ENCODE measurements at regions not wholly inside any gene's neighbourhood (a gene's known extent, or its start where the extent isn't known, plus 50 kb on each side); places are given as distances from the start of the nearest gene placed in this dataset.

DNA sequence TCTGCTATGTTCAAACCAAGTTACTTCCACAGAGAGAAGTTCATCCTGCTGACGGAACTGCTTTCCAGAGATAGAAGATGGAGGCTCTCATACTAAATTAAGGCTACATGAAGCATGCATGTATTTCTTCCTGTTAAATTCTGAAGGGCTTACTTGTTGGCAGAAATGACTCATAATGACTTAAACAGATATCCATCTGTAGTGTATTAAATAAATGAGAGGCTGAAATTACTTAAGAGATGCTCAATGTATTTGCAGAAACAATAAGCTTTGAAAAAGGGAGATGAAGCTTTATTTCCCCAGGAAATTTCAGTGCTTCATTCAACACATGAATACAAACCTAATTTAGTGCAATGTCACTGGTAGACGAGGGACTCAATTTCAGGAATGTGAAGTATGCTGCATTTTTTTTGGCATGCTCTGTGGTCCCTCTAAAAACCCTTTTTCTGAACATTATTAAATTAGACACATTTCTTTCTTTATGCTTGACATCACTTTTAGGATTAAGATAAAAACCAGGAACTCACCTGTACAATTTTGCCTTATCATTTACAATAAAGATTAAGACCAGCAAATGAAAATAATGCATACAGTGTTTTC is 759.1 kb upstream of the POU3F4 start:
- Histone ChIP-seq H3K27me3 (ENCODE audit: control insufficient read depth in 2 of 2, insufficient read depth in 2 of 2, low read length in 2 of 2) (no peaks in the 10 kb centered on the region), H3K36me3 (ENCODE audit: control insufficient read depth, insufficient read depth, low read length) (no peaks in the 10 kb centered on the region), H3K9me3 (replicated peaks; ENCODE audit: control insufficient read depth, insufficient read depth, low read depth, low read length) (no peaks in the 10 kb centered on the region), H3K4me3 (no peak overlapping the region), H3K9ac (ENCODE audit: insufficient read depth in 1 of 2, low read depth in 2 of 2, low read length in 2 of 2) (no peak overlapping the region), H3K27ac (ENCODE audit: extremely low read depth, low read depth, low read length) (no peak overlapping the region), H3K79me2 (ENCODE audit: control insufficient read depth, insufficient read depth, low read length) (no peaks in the 10 kb centered on the region), H3K9me1 (ENCODE audit: control insufficient read depth, insufficient read depth, low read length) (no peaks in the 10 kb centered on the region), H2AFZ (ENCODE audit: low read depth, low read length) (no peak overlapping the region), H3K4me1 (replicated peaks in 1 of 2; ENCODE audit: control insufficient read depth in 2 of 2, insufficient read depth in 2 of 2, low read length in 2 of 2) (no peaks in the 10 kb centered on the region), H3K4me2 (ENCODE audit: insufficient read depth, low read length) (no peak overlapping the region), H4K20me1 (replicated peaks; ENCODE audit: control insufficient read depth, insufficient read depth, low read length) (no peaks in the 10 kb centered on the region)
- no peak for TF ChIP-seq EHMT2 (IDR thresholded peaks at IDR 0.05)
- TF ChIP-seq, protein P1, sequence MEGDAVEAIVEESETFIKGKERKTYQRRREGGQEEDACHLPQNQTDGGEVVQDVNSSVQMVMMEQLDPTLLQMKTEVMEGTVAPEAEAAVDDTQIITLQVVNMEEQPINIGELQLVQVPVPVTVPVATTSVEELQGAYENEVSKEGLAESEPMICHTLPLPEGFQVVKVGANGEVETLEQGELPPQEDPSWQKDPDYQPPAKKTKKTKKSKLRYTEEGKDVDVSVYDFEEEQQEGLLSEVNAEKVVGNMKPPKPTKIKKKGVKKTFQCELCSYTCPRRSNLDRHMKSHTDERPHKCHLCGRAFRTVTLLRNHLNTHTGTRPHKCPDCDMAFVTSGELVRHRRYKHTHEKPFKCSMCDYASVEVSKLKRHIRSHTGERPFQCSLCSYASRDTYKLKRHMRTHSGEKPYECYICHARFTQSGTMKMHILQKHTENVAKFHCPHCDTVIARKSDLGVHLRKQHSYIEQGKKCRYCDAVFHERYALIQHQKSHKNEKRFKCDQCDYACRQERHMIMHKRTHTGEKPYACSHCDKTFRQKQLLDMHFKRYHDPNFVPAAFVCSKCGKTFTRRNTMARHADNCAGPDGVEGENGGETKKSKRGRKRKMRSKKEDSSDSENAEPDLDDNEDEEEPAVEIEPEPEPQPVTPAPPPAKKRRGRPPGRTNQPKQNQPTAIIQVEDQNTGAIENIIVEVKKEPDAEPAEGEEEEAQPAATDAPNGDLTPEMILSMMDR (IDR thresholded peaks at IDR 0.05 in 2 of 3, conservative IDR thresholded peaks at IDR 0.05 in 1 of 3; ENCODE audit: insufficient read depth in 2 of 3, low read depth in 1 of 3, low read length in 3 of 3): no peak
- no peak for TF ChIP-seq RAD21 (CRISPR knock-in tag; conservative IDR thresholded peaks at IDR 0.05 in 1 of 2, IDR thresholded peaks at IDR 0.05 in 1 of 2)
- no peak for TF ChIP-seq GTF2F1 (IDR thresholded peaks at IDR 0.05; ENCODE audit: low read depth, low read length)
- TF ChIP-seq, protein P2, sequence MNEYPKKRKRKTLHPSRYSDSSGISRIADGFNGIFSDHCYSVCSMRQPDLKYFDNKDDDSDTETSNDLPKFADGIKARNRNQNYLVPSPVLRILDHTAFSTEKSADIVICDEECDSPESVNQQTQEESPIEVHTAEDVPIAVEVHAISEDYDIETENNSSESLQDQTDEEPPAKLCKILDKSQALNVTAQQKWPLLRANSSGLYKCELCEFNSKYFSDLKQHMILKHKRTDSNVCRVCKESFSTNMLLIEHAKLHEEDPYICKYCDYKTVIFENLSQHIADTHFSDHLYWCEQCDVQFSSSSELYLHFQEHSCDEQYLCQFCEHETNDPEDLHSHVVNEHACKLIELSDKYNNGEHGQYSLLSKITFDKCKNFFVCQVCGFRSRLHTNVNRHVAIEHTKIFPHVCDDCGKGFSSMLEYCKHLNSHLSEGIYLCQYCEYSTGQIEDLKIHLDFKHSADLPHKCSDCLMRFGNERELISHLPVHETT (CRISPR knock-in tag; conservative IDR thresholded peaks at IDR 0.05 in 1 of 2, IDR thresholded peaks at IDR 0.05 in 1 of 2): no peak
- no peak for TF ChIP-seq NFE2 (IDR thresholded peaks at IDR 0.05; ENCODE audit: low read depth)
- BruUV-seq (replicated peaks): no TSS peak
- ATAC-seq: no peak
- intact Hi-C loops (cut with micrococcal nuclease): no loop called here
- no peak for FAIRE-seq
- CTCF ChIA-PET (ENCODE audit: low intra/inter-chr PET ratio): no interaction called here
- no peak for DNase-seq (ENCODE audit: extremely low read depth in 1 of 4, low spot score in 3 of 4)
- in situ Hi-C loops (cut with MboI): no loop called here
- 6% methylated on average over 2 of the region's 2 CpGs for WGBS (ENCODE audit: insufficient coverage, low coverage, missing lambda C conversion rate)
- POLR2A ChIA-PET: no interaction called here

All from K562 (cell line).